Thyroid gland (tissue), 4 donors: ENCODE measurements at regions not wholly inside any gene's neighbourhood (a gene's known extent, or its start where the extent isn't known, plus 50 kb on each side); places are given as distances from the start of the nearest gene placed in this dataset.

ENCODE experiments used
- CTCF ChIP-seq, 6 experiments: fragments of 200-600 bp in 3 of 6; fragments of 450-650 bp in 3 of 6; sonication (generic) in 3 of 6; IDR thresholded peaks; one replicate each; pipeline ENCODE4 v1.5.1; 2016 to 2019; ENCODE audit warnings: antibody characterized with exemption in 6 of 6, mild to moderate bottlenecking in 2 of 6, inconsistent platforms in 1 of 6, moderate library complexity in 1 of 6
- POLR2A ChIP-seq, 2 donors: fragments of 450-650 bp; IDR thresholded peaks; one replicate each; pipeline ENCODE4 v1.6.1; 2017; ENCODE audit warnings: antibody characterized with exemption in 2 of 2, mild to moderate bottlenecking in 2 of 2, moderate library complexity in 1 of 2

GRCh38 chr10:128574581-128575210, 448.5 kb upstream of the MKI67 start:
- TF ChIP-seq POLR2A (IDR thresholded peaks at IDR 0.05) (no peak), CTCF (IDR thresholded peaks at IDR 0.05) (no peak)
